A549 (cell line): ENCODE measurements at regions not wholly inside any gene's neighbourhood (a gene's known extent, or its start where the extent isn't known, plus 50 kb on each side); places are given as distances from the start of the nearest gene placed in this dataset.

Source experiments
- ATAC-seq, 2 experiments: fragments of 200-7000 bp in 1 of 2; fragments of >200 bp in 1 of 2; cut with Nextera tagmentation in 1 of 2; cut with Tn5 transposase in 1 of 2; 3 replicates each; pipeline versions ENCODE4 v1.8.0 to v1.9.1; 2018 to 2020; ENCODE audit warnings: mild to moderate bottlenecking in 1 of 2, moderate library complexity in 1 of 2
- CTCF ChIA-PET: fragments of 300-600 bp; sonication (Branson Sonifier 250); formaldehyde crosslinking; extraction: SDS; loops from one replicate; lab custom pipeline; 2021; ENCODE audit warnings: antibody characterized with exemption, inconsistent platforms; lab: Yijun Ruan, JAX
- POLR2A ChIA-PET: fragments of 350-600 bp; formaldehyde crosslinking; extraction: SDS; loops from one replicate; lab custom pipeline; 2021; ENCODE audit warnings: antibody characterized with exemption, inconsistent platforms; lab: Yijun Ruan, JAX
- DNase-seq, 2 experiments: peaks; one replicate each; pipeline versions ENCODE4 v3.0.0 to v3.0.0-alpha.2; 2011 to 2016; ENCODE audit warnings: low read depth in 1 of 2, low spot score in 1 of 2
- FAIRE-seq: peaks from 2 replicates; lab custom pipeline; 2011; peaks lifted over from hg19 to GRCh38; lab: Jason Lieb, UNC
- H3K27ac ChIP-seq, 2 experiments: fragments of >200 bp; sonication (Bioruptor Twin); formaldehyde crosslinking; 3 replicates each; pipeline ENCODE4 v1.5.1; 2016 to 2017
- H3K4me1 ChIP-seq: fragments of >200 bp; sonication (Bioruptor Twin); formaldehyde crosslinking; 3 replicates; pipeline ENCODE4 v1.6.1; 2016
- H3K4me2 ChIP-seq: fragments of >200 bp; sonication (Bioruptor Twin); formaldehyde crosslinking; 3 replicates; pipeline ENCODE4 v1.6.1; 2016
- H3K4me3 ChIP-seq: fragments of >200 bp; sonication (Bioruptor Twin); formaldehyde crosslinking; 3 replicates; pipeline ENCODE4 v1.5.1; 2016
- H3K9me3 ChIP-seq: fragments of >200 bp; sonication (Bioruptor Twin); formaldehyde crosslinking; 3 replicates; pipeline ENCODE4 v1.6.1; 2016
- CBX2 ChIP-seq: fragments of 200-600 bp; sonication (generic); IDR thresholded peaks from 2 replicates; pipeline ENCODE4 v1.6.1; 2016; ENCODE audit warnings: low read depth, mild to moderate bottlenecking, borderline replicate concordance
- CBX8 ChIP-seq: fragments of 200-600 bp; sonication (generic); IDR thresholded peaks from 2 replicates; pipeline ENCODE4 v1.6.1; 2016
- CHD2 ChIP-seq: fragments of 150-350 bp; IDR thresholded peaks from 2 replicates; pipeline ENCODE4 v1.6.1; 2014; ENCODE audit warnings: low read length; ENCODE audit not compliant: partially characterized antibody
- CTCF ChIP-seq: fragments of >200 bp; sonication (Bioruptor Twin); formaldehyde crosslinking; IDR thresholded peaks from 3 replicates; pipeline ENCODE4 v1.5.1; 2016
- E2F6 ChIP-seq: IDR thresholded peaks from 2 replicates; pipeline ENCODE4 v1.6.1; 2012; ENCODE audit warnings: low read depth, borderline replicate concordance
- EHMT2 ChIP-seq: fragments of 200-600 bp; sonication (generic); IDR thresholded peaks from 2 replicates; pipeline ENCODE4 v1.6.1; 2016; ENCODE audit warnings: antibody characterized with exemption, low read depth, mild to moderate bottlenecking, moderate library complexity
- ELK1 ChIP-seq: fragments of 150-350 bp; IDR thresholded peaks from 2 replicates; pipeline ENCODE4 v1.6.1; 2014; ENCODE audit warnings: low read depth, mild to moderate bottlenecking, low read length
- EP300 ChIP-seq, 2 experiments: fragments of >200 bp; sonication (Bioruptor Twin); formaldehyde crosslinking; IDR thresholded peaks; 2 replicates in 1 of 2; 3 replicates in 1 of 2; pipeline ENCODE4 v1.6.1; 2016 to 2017
- FOSB ChIP-seq: fragments of 250-450 bp; sonication (Bioruptor Pico); IDR thresholded peaks from 2 replicates; pipeline ENCODE4 v1.5.0; 2020; ENCODE audit warnings: mild to moderate bottlenecking, moderate library complexity
- FOXS1 ChIP-seq: fragments of 250-450 bp; sonication (Bioruptor Pico); IDR thresholded peaks from 2 replicates; pipeline ENCODE4 v1.5.0; 2020; ENCODE audit warnings: mild to moderate bottlenecking, moderate library complexity
- GATA3 ChIP-seq: IDR thresholded peaks from 2 replicates; pipeline ENCODE4 v1.6.1; 2012; ENCODE audit warnings: borderline replicate concordance
- HDAC2 ChIP-seq: fragments of 200-600 bp; sonication (generic); IDR thresholded peaks from 2 replicates; pipeline ENCODE4 v1.6.1; 2016
- HEYL ChIP-seq: fragments of 250-450 bp; sonication (Bioruptor Pico); IDR thresholded peaks from 2 replicates; pipeline ENCODE4 v1.8.0; 2021; ENCODE audit warnings: mild to moderate bottlenecking, moderate library complexity
- HOXA7 ChIP-seq: fragments of 250-450 bp; sonication (Bioruptor Pico); IDR thresholded peaks from 2 replicates; pipeline ENCODE4 v1.5.0; 2020; ENCODE audit warnings: mild to moderate bottlenecking, moderate library complexity
- HOXB5 ChIP-seq: fragments of 250-450 bp; sonication (Bioruptor Pico); IDR thresholded peaks from 2 replicates; pipeline ENCODE4 v1.5.0; 2020; ENCODE audit warnings: mild to moderate bottlenecking, moderate library complexity
- KDM1A ChIP-seq: fragments of 200-600 bp; sonication (generic); IDR thresholded peaks from 2 replicates; pipeline ENCODE4 v1.6.1; 2016; ENCODE audit warnings: low read depth, mild to moderate bottlenecking
- PBX3 ChIP-seq: IDR thresholded peaks from 2 replicates; pipeline ENCODE4 v1.6.1; 2012
- POLR2AphosphoS2 ChIP-seq: conservative IDR thresholded peaks from 2 replicates; pipeline ENCODE4 v1.6.1; 2012; ENCODE audit warnings: low read length, improper control_type of control experiment, inconsistent platforms
- RARB ChIP-seq: fragments of 250-450 bp; sonication (Bioruptor Pico); IDR thresholded peaks from 2 replicates; pipeline ENCODE4 v1.8.0; 2021; ENCODE audit warnings: mild to moderate bottlenecking, moderate library complexity
- RCOR1 ChIP-seq: fragments of 150-350 bp; IDR thresholded peaks from 2 replicates; pipeline ENCODE4 v1.6.1; 2014; ENCODE audit warnings: antibody characterized with exemption, low read length, low read depth
- SMC3 ChIP-seq: fragments of >200 bp; sonication (Bioruptor Twin); formaldehyde crosslinking; IDR thresholded peaks from 3 replicates; pipeline ENCODE4 v1.6.1; 2018; ENCODE audit warnings: inconsistent platforms
- USF2 ChIP-seq: fragments of 450-650 bp; IDR thresholded peaks from 2 replicates; pipeline ENCODE4 v1.6.1; 2014; ENCODE audit warnings: antibody characterized with exemption
- ZC3H11A ChIP-seq: fragments of 450-650 bp; IDR thresholded peaks from 2 replicates; pipeline ENCODE4 v1.6.1; 2014; ENCODE audit warnings: antibody characterized with exemption, mild to moderate bottlenecking
- ZFP36 ChIP-seq: fragments of 450-650 bp; IDR thresholded peaks from 2 replicates; pipeline ENCODE4 v1.6.1; 2014; ENCODE audit warnings: borderline replicate concordance; ENCODE audit not compliant: partially characterized antibody
- ZNF302 ChIP-seq: fragments of 250-450 bp; sonication (Bioruptor Pico); IDR thresholded peaks from 2 replicates; pipeline ENCODE4 v1.9.0; 2021; ENCODE audit warnings: inconsistent platforms, mild to moderate bottlenecking, moderate library complexity
- WGBS: methylation state at CpG from one replicate; pipeline ENCODE4 v1.1.6; 2017; ENCODE audit errors: missing lambda C conversion rate; 5-methylcytosine and 5-hydroxymethylcytosine counted together

- CTCF ChIA-PET = no interaction called here
- Histone ChIP-seq H3K4me1 (no peaks in the 10 kb centered on the region), H3K9me3 (no peaks in the 10 kb centered on the region; the same call in 2 of the 3 replicates), H3K27ac (no peak overlapping the region), H3K4me2 (no peak overlapping the region), H3K4me3 (no peak overlapping the region)
- TF ChIP-seq POLR2AphosphoS2 = no peak
- no peak for TF ChIP-seq ZFP36
- no peak for TF ChIP-seq GATA3
- no peak for TF ChIP-seq PBX3
- TF ChIP-seq EP300 (IDR thresholded peaks at IDR 0.05) = no peak
- no peak for TF ChIP-seq HOXA7 (CRISPR knock-in tag)
- TF ChIP-seq HDAC2 = no peak
- TF ChIP-seq FOXS1 = no peak
- TF ChIP-seq ZC3H11A = no peak
- TF ChIP-seq HOXB5 (CRISPR knock-in tag) = no peak
- TF ChIP-seq FOSB (CRISPR knock-in tag) = no peak
- no peak for TF ChIP-seq CTCF
- no peak for TF ChIP-seq HEYL (CRISPR knock-in tag)
- TF ChIP-seq E2F6 = no peak
- DNase-seq (no peak), ATAC-seq (no peak), FAIRE-seq (no peak)
- POLR2A ChIA-PET = no interaction called here
- WGBS = 12% methylated on average over 12 of the region's 12 CpGs
Measured at GRCh38 chr12:127539226-127539858, 727.6 kb upstream of the TMEM132C start.

GRCh38 chr12:127542391-127542790 is 724.6 kb upstream of the TMEM132C start:
- Histone ChIP-seq H3K4me3 (no peak overlapping the region), H3K4me2 (no peak overlapping the region), H3K9me3 (peaks cover 2% of the 10 kb centered on the region; the same call in 1 of the 3 replicates), H3K27ac (no peak overlapping the region), H3K4me1 (no peaks in the 10 kb centered on the region)
- POLR2A ChIA-PET = no interaction called here
- CTCF ChIA-PET = interaction anchor here (0.9 kb wide), 1 partner anchor 135 kb away, joined by 3 read pairs; no protein-coding TSS in a partner anchor
- 1% methylated on average over 6 of the region's 6 CpGs for WGBS
- no peak for ATAC-seq
- FAIRE-seq = no peak
- DNase-seq = no peak
- TF ChIP-seq SMC3 = no peak
- no peak for TF ChIP-seq FOXS1
- TF ChIP-seq CTCF = no peak
- TF ChIP-seq RCOR1 = no peak
- TF ChIP-seq ELK1 = no peak
- TF ChIP-seq CBX8 = no peak
- TF ChIP-seq USF2 = no peak
- TF ChIP-seq CHD2 = no peak
- TF ChIP-seq POLR2AphosphoS2 = no peak
- no peak for TF ChIP-seq ZFP36
- TF ChIP-seq RARB = no peak
- TF ChIP-seq HOXB5 (CRISPR knock-in tag) = no peak
- TF ChIP-seq KDM1A = no peak
- no peak for TF ChIP-seq ZNF302
- no peak for TF ChIP-seq EHMT2
- no peak for TF ChIP-seq CBX2
